Glomerular visceral epithelial cell (primary cell): ENCODE measurements at regions not wholly inside any gene's neighbourhood (a gene's known extent, or its start where the extent isn't known, plus 50 kb on each side); places are given as distances from the start of the nearest gene placed in this dataset.
"Not testable (repeated sequence)": the region's sequence is repeated elsewhere in the genome, so short reads cannot be mapped to it uniquely, and the experiment has no call there.

Experiments
- DNase-seq: peaks from one replicate; pipeline ENCODE4 v3.0.0-alpha.2; 2016; ENCODE audit errors: extremely low spot score

DNA sequence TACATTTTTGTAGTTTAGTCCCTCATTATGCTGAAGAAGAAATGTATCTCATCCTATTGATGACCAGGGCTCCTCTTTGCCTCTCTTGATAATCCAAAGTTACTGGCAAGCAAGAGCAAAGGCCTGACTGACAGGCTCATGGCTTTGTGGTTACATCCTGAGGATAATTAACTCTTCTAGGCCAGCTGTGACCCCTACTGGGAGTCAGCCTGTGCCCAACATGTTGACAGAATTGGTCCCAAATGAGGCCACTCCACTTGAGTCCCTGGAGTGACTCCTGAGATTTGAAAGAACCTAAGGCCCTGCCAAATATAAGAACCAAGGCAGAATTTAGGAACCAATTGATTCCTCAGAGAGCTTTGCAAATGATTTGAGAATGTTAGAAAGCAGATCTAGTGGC is 973.8 kb upstream of the CELF4 start:
- DNase-seq: no peak

DNA sequence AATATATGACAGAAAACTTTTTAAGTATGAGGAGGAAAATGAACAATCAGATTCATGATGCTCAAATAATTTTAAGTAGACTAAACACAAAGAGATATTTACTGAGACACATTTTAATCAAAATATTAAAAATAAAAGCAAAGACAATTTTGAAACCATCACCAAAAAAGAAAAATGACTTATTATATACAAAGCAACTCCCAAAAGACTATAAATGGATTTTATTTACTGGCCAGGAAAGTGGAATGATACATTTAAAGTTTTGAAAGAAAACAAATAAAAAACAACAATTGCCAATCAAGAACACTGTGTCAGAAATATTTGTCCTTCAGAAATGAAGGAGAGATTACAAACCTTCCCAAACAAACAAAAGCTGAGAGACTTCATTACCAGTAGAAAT is 968.5 kb upstream of the CELF4 start:
- no peak for DNase-seq

DNA sequence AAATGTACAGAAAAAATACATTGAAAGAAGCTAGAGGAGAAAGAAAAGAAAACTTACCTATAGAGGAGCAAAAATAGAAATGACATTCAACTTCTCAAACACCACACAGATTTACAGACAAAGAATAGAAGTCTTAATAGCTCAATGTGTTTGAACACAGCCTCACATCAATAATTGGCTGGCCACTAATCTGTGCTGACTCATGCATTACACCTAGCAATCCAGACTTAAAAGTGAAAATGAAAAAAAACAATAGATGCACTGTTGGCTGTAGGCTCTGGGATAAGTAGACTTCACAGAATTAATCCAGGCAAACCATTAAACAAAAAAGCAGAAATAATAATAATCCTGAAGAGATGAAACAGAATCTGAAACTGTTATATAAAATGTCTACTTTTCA is 961.3 kb upstream of the CELF4 start:
- no peak for DNase-seq

DNA sequence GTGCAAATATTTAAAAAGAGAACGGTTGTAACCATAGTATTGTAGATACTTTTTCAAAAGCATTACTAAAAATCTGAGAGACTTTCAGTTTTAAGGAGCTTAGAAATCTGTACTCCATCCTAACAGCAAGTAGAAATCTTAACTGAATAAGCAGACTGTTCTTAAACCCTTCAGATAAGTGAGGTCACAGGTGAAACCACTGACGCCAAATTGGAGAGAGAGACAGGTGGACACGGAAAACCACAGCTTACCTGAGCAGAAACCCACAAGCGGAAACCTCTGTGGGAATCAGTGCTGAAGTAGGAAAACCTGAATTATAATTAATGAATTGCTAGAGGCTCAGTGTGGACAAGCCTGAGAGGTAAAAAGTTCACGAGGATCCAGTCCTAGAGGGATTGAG is 959.4 kb upstream of the CELF4 start:
- no peak for DNase-seq

- no peak for DNase-seq
Measured at GRCh38 chr18:38520786-38521185, 955.2 kb upstream of the CELF4 start.

GRCh38 chr18:38502539-38502938 is 936.9 kb upstream of the CELF4 start:
- no peak for DNase-seq

DNA sequence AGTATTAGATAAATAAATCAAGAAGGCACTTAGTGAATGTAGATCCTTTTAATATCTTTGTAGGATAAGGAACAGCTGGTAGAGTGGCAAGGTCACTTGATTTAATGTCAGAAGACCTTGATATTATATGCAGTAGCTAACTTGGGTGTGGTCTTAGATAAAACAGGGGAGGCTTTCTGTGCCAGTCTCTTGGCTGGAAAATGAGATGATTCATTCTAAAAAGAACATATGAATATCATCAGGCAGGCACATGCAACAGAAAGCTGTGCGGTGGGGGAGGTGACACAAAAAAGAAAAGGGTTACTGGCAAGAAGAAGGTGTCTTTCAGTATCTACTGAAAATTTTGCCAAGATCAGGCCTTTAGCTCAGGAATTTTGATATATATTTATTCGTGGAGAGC is 931.7 kb upstream of the CELF4 start:
- no peak for DNase-seq

DNA sequence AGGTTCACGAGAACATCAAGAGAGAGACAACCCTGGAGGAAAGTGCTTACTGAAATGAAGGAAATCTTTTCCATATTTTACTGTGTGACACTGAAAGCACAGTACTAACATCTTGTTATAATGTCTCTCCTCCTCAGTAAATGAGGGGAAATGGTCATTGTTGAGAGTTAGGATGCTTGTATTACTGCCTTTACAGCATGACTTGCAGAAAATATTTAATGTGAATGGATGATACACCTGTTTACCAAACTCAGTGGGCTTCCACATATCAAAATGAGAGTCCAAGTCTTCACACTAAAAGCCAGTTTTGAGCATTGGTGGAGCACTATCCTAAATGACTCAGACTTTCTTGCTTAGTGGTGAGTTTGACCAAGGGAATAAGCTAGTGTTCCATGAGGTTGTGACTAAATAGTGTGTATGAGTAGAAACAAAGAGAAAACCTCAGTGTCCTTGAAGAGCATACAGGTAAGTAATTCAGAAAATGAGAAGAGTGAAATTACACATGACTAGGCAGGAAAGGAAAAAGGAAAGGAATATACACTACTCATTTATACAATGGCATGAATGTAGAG is 930.7 kb upstream of the CELF4 start:
- no peak for DNase-seq

DNA sequence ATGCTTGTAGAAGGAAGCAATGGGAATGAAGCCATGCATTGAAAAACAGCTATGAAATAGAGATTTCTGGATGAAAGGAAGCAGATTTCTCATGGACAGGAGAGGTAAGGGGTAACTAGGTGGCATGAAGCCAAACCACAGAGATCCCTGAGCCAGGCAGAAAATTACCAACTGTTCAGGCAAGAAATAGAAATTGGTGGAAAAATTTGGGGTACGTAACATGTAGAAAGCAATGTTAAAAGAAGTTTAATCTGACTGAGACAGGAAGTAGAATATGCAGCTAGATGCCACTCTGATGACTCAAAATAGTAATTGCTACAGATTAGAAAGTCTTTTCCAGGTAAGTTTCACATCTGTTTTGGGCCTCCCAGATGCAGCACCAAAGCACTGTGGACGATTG is 928.5 kb upstream of the CELF4 start:
- peak; percentile 50 for DNase-seq

- no peak for DNase-seq
Measured at GRCh38 chr18:38491195-38491594, 925.6 kb upstream of the CELF4 start.

GRCh38 chr18:38489721-38490120 is 924.1 kb upstream of the CELF4 start:
- DNase-seq: not testable (repeated sequence)

DNA sequence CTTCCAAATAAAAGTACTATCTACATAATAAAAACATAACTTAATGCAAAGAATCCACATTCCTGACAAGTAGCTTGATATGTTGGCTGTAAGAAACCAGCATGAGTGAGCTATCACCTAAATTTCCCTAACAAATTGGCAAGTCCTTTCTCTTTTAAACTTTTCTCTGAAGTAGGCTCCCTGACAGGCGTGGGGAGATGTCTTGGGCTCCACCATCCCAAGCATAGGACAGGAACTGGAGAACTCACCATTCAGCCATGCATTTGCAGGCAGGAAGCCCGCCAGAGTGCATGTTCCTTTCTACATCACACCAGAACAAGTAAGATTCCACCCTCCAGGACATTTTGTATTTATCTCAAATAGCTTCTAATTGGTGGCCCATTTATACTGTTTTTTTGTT is 921.9 kb upstream of the CELF4 start:
- no peak for DNase-seq

- no peak for DNase-seq
Measured at GRCh38 chr18:38483326-38483725, 917.7 kb upstream of the CELF4 start.

GRCh38 chr18:38481576-38481975 is 916.0 kb upstream of the CELF4 start:
- DNase-seq: no peak

GRCh38 chr18:38475686-38476085 is 910.1 kb upstream of the CELF4 start:
- no peak for DNase-seq

GRCh38 chr18:38473535-38473934 is 907.9 kb upstream of the CELF4 start:
- no peak for DNase-seq

- no peak for DNase-seq
Measured at GRCh38 chr18:38470421-38470820, 904.8 kb upstream of the CELF4 start.

DNA sequence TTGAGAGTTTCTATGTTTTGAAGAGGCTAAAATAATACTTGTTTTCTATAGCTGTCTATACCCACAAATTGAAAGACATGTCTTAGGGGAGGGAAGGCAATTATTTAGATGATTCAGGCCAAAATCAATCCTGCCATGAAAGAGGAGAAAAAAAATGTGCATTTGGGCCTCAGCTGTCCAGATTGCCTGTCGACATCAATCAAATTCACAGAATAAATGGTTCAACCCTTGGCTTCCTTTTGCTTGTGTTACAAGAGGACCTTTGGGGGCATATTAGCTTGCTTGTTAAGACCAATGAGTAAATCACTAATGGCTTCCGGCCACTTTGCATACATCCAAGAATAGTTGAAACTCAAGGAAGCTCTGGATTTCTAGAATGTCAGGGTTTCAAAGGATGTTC is 900.8 kb upstream of the CELF4 start:
- no peak for DNase-seq

- no peak for DNase-seq
Measured at GRCh38 chr18:38464024-38464423, 898.4 kb upstream of the CELF4 start.

- DNase-seq: no peak
Measured at GRCh38 chr18:38460657-38461056, 895.1 kb upstream of the CELF4 start.

- no peak for DNase-seq
Measured at GRCh38 chr18:38459131-38459994, 893.8 kb upstream of the CELF4 start.

DNA sequence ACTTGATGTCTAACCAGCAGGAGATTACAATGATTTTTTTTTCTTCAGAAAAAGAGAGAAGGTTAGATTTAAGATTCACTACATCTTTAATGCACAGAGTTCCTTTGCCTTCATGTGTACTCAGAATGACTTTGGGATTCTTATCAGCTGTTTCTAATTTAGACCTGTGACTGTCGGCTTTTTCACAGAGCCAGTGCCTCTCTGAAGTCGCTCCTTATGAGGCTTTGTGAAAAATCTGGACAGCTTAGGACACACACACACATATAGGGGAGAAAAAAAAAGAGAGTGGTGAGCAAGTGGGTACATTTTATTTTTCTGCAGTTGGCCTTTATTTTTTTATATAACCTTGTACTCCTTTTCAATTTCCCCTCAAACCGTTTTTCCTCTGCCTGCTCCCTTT is 893.1 kb upstream of the CELF4 start:
- DNase-seq: no peak

DNA sequence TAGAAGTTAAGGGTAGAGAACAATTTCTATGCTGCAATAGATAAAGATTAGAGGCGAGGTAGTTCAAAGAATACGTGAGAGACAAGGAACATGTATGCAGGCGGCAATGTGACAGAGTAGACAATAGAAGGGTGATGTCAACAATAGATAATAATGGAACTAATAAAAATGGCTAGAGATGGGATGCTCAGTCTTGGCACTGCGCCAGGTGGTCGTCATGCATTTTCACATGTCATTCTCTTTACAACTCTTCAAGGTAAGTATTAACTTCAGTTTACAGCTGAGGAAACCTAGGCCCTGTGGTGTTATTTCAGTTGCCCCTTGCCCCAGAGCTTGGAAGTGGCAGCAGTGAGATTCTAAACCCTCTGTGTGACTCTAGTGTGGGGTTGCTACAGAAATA is 890.7 kb upstream of the CELF4 start:
- DNase-seq: no peak
